GM18498 (cell line): ENCODE measurements at regions not wholly inside any gene's neighbourhood (a gene's known extent, or its start where the extent isn't known, plus 50 kb on each side); places are given as distances from the start of the nearest gene placed in this dataset.
"Not testable (repeated sequence)": the region's sequence is repeated elsewhere in the genome, so short reads cannot be mapped to it uniquely, and the experiment has no call there.

Source experiments
- ATAC-seq: cut with Tn5 transposase; IDR thresholded peaks from one replicate; pipeline ENCODE4 v1.9.1; 2021; ENCODE audit warnings: mild to moderate bottlenecking, moderate library complexity; ENCODE audit not compliant: unreplicated experiment

DNA sequence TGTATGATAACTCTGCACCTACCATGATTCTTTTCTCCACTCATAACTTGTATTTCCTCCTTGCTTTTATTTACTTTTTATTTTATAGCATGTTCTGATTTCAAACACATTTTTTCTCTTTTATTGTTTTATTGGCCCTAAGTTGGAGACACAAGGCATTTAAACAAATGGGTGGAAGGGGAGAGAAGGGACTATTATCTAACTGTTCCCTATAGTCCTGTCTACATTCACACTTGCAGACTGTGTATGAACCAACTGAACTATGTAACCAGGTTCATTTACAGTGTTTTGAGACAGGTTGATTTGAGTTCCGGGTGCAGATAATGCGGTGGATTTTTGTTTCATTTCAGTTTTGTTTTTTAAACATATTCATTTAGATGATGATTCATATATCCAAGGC, 830.6 kb upstream of the SEMA6A start:
- ATAC-seq = no peak

DNA sequence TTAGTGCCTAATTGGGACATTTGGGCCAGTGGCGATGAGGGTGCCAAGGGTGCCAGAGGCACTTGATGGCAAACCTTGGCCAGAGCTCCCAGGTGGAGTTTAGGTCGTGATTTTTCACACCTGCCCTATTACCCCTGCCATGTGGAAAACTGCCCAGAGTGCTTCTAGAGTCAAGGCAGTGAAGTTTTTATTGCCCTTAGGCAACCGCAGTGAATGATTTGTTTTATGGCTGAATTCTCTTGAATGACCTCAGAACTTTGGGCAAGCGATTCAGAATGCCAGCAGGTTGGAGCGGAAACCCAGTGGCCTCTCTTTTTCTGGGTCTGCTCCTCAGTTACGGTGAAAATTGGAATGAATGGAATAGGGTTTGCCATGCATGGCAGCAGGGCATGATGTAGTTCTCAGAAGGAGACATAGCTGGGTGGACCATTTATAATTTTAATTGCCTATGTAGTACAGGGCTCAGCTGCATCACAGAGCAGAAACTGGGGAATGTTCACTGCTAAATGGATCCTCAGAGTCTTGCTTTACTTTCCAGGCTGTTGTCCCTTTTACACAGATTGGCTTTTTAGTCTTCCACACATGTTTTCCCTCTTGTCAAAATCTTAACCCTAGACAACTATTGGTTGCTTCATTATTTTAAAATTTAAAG, 820.0 kb upstream of the SEMA6A start:
- ATAC-seq = no peak

DNA sequence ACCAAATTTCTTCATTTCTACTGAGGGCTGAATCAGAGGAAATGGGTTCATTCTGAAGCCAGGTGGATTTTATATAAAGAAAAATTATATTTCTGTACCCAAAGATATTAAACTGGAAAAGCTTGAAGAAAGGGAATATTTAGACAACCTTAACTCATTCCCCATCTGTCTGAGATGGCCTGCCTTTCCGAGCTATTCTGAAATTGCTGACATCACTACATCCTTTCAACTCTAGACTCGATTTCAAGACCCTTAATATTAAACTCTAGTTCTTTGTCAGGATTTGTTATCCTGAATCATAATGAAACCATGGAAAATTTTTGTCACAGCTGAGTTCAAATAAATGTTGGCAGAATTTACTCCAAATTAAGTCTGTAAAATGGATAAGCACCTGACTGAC, 818.5 kb upstream of the SEMA6A start:
- ATAC-seq = no peak

- ATAC-seq = no peak
Observed at GRCh38 chr5:117380316-117380715, 805.7 kb upstream of the SEMA6A start.

DNA sequence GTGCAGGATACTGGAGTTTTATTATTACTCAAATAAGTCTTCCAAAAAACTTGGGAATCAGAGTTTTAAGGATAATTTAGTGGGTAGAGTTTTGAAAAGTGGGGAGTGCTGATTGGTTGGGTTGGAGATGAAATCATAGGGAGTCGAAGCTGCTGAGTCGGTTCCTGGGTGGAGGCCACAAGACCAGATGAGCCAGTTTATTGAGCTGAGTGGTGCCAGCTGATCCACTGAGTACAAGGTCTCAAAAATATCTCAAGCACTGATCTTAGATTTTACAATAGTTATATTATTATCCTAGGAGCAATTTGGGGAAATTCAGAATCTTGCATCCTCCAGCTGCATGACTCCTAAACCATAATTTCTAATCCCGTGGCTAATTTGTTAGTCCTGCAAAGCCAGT, 804.9 kb upstream of the SEMA6A start:
- no peak for ATAC-seq

DNA sequence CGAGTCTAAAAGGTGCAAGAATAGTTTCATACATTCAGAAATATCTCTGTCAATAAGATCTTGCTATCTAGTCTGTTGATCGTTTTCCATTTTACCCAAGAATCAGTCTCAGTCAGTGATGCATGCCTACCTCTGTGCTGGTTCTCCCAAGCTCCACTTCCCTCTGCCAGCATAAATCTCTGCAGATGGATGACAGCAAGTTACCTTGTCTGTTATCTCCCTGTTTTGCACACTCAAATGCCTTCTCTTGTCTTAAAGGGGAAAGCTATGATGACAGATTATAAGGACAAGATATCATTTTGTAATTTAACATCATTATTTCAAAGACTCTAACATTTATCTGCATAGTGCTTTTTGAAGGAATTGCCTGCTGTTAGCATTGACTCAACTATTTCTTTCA, 802.1 kb upstream of the SEMA6A start:
- no peak for ATAC-seq

DNA sequence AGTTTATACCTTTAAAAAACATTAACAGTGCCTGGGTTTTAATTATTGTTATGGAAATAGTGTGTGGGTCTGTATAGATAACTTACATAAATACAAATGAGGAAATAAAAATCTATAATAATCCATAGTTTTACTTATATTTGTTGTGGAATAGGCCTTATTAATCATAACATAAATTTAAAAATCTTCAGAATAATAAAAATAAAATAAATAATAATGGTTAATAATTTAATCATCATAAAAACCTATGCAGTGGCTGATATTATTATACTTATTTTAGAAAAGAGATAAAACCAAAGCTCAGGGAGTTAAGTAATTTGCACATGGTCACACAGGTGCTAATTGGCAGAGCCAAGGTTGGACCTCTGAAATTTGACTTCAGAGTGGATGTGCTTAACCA, 785.3 kb upstream of the SEMA6A start:
- no peak for ATAC-seq

- ATAC-seq = no peak
Observed at GRCh38 chr5:117357886-117358285, 783.3 kb upstream of the SEMA6A start.

DNA sequence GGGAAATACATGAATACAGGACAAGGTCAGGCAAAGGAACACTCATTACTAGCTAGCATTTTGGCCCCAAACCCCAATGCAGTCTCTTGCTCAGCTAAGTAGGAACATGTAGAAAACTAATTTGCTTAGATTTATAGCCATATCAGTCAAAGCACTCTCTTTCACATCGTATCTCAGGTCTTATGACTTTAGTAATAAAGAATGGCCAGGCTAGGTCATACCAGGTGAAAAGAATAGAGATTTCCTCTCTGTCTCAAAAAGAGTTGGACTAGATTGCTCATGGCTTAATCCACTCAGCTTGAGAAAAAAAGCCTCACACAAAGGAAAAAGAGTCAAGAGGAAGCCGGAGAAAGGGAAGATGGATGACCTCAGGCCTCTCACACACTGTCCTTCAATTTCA, 772.7 kb upstream of the SEMA6A start:
- ATAC-seq = no peak

- not testable (repeated sequence) for ATAC-seq
Observed at GRCh38 chr5:117343726-117344125, 769.1 kb upstream of the SEMA6A start.

DNA sequence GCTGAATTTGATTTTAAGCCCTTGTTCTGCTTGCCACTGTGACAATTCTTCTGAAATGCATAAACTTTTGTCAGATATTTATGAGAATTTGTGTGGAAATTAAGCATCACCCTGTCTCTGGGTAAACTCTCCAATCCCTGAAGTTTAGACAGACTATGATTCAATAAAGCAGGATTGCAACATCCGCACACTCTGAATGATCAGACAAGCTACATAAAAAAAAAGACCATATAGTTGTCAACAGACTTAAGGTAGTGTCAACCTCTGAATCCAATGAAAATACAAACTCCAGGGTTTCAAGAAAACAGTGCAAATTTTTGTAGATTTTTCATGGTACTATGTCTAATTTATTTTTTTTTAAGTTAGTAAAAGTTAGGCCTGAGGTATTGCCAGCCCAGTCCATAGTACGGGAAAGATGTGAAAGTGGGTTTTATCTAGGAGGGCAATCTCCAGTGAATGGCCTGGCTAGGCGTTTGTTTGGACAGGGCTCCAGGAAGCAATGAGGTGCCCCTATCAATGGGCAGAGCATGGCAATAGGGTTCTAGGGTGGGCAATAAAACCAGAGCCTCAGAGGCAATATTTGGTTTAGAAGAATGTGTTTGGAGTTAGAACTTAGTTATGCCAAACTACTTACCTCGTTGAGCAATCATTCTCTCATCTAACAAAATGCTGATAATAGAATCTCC, 762.6 kb upstream of the SEMA6A start:
- no peak for ATAC-seq

GRCh38 chr5:117336208-117336607, 761.6 kb upstream of the SEMA6A start:
- ATAC-seq = no peak

- no peak for ATAC-seq
Observed at GRCh38 chr5:117333011-117333410, 758.4 kb upstream of the SEMA6A start.

GRCh38 chr5:117332341-117332740, 757.7 kb upstream of the SEMA6A start:
- ATAC-seq = no peak

GRCh38 chr5:117327511-117327910, 752.9 kb upstream of the SEMA6A start:
- no peak for ATAC-seq

DNA sequence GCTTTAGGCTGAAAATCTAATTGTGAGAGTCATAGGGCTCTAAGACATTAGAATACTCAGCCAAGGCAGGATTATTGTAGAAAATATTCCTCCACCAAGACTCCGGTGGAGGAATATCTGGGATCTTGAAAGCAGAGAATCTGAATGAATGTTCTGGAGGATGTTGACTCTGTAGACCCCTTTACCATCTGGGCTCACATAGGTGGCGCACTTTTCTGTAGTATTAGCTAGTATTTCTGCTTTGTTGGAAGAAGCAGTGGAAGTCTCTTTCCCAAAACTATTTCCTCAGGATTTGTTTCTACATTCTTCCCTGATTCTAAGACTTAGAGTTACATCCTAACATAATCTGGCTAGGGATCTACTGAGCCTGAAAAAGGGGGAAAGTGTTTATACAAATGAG, 752.4 kb upstream of the SEMA6A start:
- no peak for ATAC-seq

DNA sequence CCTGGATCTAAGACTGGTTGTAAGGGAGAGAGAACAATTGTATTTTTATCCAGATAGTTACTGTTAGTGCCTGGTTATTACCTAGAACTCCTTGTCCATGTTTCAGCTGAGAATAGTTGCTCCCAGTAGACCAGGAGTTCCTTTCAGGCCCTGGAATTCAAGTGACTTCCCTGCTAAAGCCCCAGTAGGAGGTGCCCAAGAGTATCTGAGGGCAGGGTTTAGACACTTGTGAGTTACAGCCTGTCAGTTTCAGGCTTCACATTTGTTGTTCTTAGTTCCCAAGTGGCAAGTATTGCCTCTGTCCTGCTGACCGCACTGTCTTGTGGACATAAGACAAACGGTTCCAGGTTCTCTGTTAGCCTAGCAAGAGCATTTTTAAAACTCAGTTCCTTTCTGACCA, 743.9 kb upstream of the SEMA6A start:
- no peak for ATAC-seq

DNA sequence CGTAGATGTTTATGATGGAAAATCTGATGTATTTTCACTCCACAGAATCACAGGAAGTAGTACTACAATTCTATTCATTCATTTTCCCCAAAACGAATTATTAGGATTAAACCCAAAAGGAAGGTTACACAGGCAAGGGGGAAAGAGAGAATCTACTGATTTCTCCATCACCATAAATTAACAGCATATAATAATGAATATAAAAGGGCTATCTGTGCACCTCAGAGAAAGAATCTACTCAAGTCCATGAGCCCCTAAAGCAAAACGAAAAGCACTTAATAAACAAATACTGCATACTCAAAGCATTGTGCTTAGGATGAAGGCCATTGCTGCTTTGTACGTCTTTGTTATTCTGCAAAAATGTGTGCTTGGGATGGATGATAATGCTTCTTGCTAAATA, 740.5 kb upstream of the SEMA6A start:
- no peak for ATAC-seq

DNA sequence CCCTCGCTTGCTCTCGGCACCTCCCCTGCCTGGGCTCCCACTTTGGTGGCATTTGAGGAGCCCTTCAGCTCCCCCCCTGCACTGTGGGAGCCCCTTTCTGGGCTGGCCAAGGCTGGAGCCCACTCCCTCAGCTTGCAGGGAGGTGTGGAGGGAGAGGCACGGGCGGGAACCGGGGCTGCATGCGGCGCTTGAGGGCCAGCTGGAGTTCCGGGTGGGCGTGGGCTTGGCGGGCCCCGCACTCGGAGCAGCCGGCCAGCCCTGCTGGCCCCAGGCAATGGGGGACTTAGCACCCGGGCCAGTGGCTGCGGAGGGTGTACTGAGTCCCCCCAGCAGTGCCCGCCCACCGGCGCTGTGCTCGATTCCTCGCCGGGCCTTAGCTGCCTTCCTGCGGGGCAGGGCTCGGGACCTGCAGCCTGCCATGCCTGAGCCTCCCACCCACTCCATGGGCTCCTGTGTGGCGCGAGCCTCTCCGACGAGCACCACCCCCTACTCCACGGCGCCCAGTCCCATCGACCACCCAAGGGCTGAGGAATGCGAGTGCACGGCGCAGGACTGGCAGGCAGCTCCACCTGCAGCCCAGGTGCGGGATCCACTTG, 730.0 kb upstream of the SEMA6A start:
- not testable (repeated sequence) for ATAC-seq

GRCh38 chr5:117302949-117303348, 728.3 kb upstream of the SEMA6A start:
- ATAC-seq = no peak

DNA sequence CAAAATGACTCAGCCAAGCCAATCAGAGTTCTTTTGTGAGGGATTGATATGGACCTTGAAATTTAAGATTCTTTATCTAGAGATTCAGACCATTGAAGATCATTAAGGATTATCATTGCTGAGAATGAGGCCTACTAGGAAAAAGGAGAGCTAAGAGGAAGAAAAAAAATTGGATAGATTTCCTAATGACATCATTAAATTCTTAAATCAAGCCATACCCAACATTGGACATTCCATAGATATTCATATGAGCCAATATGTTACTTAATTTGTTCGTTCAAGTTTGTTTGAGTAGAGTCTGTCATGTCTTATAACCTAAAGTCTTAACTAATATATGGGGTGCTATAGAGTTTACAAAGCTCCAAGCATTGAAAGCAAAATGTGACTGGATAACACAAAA, 727.9 kb upstream of the SEMA6A start:
- ATAC-seq = no peak

DNA sequence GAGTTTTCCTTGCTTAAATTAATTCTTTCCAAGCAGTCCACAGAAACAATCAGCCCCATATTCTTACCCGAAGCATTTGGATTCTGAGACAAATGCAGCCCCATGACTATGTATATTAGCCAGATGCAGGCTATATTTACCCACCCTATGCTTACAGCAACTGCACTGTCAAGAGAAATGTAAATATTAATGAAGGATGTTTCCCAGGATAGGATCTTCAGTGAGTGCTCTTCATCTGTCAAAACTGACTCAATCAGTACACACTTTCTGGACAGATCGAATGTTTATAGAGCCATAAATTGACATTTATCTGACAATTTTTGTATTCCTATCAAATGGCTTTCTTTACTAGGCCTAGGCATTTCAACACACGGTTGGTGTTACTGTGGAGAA, 725.3 kb upstream of the SEMA6A start:
- ATAC-seq = no peak
